ENCODE measurements at regions not wholly inside any gene's neighbourhood (a gene's known extent, or its start where the extent isn't known, plus 50 kb on each side); places are given as distances from the start of the nearest gene placed in this dataset.

DNA sequence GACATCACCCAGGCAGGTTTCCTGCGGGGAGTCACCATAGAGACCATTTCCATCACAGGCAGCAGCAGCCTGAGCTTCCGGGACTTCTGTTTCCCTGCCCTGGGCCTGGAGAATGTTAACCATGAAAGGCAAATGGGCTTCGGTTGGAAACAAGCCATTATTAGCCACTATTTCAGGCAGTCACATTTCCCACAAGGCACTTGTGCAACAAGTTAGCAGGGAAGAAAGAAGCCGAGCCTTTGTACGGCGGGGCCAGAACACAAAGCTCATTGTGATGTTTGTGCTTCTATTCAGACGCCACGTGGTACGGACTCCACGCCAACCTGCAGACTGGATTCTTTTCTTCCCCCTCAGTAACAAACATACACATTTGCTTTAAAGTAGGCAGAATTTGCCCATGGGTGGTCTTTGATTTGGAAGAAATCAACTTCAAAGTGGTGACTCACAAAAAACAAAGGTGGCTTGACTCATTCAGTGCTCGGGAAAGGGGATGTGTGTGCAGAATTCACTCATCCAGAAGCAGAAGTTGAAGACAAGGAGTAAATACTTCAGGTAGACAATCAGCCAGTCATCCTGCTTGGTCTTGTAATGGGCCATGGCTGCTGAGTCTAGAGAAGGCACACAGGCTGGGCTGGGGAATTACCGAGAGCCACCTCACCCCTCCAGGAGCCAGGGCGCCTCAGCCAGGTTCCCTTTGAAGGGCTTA is 154.2 kb upstream of the PRMT8 start:
- DNase-seq (ENCODE audit: low read depth): peak; percentile 40

DNA sequence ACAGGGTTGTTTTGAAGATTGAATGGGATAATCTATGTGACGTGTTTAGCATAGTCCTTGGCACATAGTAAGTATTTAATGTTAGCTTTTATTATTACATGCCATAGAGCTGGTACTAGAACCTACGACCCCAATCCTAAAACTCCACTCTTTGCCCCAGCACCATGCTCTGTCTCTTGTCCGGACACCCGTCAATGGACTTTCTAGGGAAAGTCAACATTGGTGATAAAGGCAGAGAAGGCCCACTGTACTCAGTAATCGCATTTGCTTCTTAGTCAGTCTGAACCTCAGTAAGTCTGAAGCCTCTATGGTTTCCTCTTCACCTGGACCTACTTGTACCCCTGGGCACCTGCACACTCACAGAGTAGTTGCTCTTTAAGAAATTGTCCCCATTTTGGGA is 153.1 kb upstream of the PRMT8 start:
- DNase-seq (ENCODE audit: low read depth): no peak

- DNase-seq (ENCODE audit: low read depth): no peak
Measured at GRCh38 chr12:3339221-3339620, 151.8 kb upstream of the PRMT8 start.

GRCh38 chr12:3341594-3341993 is 149.4 kb upstream of the PRMT8 start:
- no peak for DNase-seq (ENCODE audit: low read depth)

- peak; percentile 61 for DNase-seq (ENCODE audit: low read depth)
Measured at GRCh38 chr12:3342051-3342450, 149.0 kb upstream of the PRMT8 start.

DNA sequence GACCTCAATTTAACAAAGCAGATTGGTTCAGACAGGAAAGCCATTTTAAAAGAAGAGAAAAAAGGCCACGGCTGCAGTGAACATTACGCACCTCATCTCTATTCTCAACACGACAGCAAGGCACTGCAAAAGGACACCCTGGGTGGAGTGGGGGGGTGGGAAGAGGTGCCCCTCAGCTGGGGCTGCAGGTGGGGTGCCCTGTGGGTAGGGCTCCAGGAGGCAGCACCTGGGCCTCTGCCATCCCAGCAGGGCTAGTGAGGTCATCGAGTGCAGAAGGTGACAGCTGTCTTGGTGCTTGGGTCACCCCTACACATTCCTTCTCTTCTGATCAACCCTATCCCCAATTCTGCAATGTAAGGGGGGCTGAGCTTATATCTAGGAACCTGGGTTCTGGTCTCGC is 142.9 kb upstream of the PRMT8 start:
- no peak for DNase-seq (ENCODE audit: low read depth)

GRCh38 chr12:3350432-3350831 is 140.6 kb upstream of the PRMT8 start:
- DNase-seq (ENCODE audit: low read depth): no peak

DNA sequence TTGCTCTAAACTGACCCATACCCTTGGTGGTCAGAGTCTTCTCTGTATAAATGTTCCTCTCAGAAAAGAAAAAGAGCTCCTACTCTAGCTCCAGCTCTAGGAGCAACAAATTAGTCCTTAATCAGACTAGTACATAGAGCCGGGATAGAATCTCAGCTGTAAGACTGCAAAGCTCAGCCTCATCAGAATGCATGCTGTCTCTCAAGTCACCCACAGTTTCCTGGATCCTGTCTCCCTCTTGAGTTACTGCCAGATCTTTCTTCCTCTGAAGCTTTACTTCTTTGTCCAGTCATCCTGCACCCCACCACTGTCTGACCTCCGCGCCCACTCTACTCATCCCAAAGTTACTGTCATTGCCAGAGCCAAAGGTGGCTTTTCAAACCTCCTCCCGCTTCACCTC is 139.3 kb upstream of the PRMT8 start:
- no peak for DNase-seq (ENCODE audit: low read depth)

GRCh38 chr12:3352230-3352629 is 138.8 kb upstream of the PRMT8 start:
- no peak for DNase-seq (ENCODE audit: low read depth)

DNA sequence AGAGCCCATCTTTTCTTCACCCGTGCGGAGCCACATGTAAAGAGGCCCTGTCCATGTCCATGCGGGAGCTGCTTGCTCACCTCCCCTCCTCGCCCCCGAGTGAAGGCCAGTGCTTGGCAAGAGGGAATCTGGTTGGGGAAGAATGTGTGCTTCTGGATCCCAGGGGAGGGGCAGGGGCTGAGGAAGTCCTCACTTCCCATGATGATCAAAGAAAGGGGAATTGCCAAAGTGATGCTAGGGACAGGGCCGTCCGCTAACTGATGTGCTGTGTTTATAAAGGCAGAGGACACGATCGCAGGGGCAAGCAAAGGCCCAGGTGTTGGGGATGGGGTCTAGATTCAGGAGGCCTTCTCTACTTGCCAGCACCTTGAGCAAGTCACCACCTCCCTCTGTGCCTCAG is 137.4 kb upstream of the PRMT8 start:
- no peak for DNase-seq (ENCODE audit: low read depth)

- DNase-seq (ENCODE audit: low read depth): no peak
Measured at GRCh38 chr12:3354586-3354985, 136.4 kb upstream of the PRMT8 start.

- DNase-seq (ENCODE audit: low read depth): no peak
Measured at GRCh38 chr12:3355378-3355900, 135.6 kb upstream of the PRMT8 start.

GRCh38 chr12:3357950-3358525 is 133.0 kb upstream of the PRMT8 start:
- no peak for DNase-seq (ENCODE audit: low read depth)

DNA sequence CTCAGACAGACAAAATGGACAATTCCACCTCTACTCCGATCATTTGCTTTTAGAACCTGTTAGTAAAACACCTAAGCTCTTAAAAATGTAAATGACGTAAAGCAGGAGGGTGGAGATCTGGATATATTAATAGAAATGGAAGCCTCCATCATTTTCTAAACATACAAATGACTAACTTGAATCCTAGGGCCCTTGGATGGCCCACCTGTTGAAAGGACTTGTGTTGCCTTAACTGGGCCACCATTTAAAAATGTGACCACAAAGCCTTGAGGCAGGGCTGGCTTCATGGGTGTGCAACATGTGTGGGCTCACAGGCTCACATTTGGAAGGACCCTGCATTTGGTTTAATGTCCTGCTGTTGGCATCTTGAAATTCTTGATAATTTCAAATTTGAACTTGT is 131.5 kb upstream of the PRMT8 start:
- no peak for DNase-seq (ENCODE audit: low read depth)

- DNase-seq (ENCODE audit: low read depth): no peak
Measured at GRCh38 chr12:3361146-3361545, 129.9 kb upstream of the PRMT8 start.

DNA sequence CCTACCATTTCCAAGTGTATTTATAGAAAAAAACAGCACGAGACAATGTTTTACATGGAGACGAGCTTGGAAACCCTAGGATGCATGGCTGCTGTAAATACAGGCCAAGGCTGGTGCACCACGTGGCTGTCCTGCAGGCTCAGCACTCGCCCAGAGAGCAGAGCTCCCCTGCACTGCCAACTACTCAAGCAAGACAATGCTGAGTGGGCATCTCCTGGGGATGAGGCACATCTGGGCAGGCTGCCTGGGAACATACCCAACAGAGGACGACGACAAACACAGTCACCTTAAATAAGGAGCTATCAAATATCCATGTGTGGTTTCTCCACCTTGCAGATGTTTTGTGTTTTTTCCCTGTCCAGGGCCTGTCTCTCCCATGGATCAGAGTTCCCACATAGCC is 128.3 kb upstream of the PRMT8 start:
- DNase-seq (ENCODE audit: low read depth): peak; percentile 25

- DNase-seq (ENCODE audit: low read depth): no peak
Measured at GRCh38 chr12:3363608-3364007, 127.4 kb upstream of the PRMT8 start.

- DNase-seq (ENCODE audit: low read depth): no peak
Measured at GRCh38 chr12:3364226-3364625, 126.8 kb upstream of the PRMT8 start.

DNA sequence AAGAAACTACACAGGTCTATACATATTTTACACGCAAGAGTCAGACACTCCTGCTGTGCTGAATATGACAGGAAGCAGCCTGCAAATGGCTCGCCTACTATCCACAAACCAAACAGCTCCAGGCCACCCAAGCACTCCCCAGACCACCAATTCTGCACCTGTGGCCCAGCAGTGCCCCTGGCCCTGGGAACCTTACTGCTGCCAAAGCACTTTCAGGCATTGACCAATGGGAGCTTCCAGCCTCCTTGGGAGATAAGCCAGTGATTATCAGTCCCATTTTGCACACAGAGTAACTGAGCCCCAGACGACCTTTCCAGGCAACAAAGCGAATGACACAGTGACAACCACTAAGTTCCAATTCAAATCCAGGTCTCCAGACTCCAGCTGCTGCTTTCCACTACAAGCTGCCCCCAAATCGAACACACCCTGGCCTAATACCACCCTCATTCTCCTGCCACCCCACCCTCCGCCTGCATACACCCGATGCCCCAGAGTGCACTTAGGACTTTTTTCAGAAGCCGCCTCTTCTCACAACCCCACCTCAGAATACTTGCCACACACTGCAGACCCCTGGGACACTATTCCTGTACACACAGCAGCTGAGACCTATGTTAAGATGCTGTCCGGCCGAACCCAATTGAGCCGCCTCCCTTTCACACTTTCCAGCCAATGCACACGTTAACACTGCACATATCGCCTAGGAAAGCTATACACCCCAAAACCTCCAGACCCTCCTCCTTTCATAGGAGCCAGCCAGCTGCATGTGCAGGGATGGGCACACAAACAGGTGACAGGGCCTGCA is 126.1 kb upstream of the PRMT8 start:
- DNase-seq (ENCODE audit: low read depth): no peak

DNA sequence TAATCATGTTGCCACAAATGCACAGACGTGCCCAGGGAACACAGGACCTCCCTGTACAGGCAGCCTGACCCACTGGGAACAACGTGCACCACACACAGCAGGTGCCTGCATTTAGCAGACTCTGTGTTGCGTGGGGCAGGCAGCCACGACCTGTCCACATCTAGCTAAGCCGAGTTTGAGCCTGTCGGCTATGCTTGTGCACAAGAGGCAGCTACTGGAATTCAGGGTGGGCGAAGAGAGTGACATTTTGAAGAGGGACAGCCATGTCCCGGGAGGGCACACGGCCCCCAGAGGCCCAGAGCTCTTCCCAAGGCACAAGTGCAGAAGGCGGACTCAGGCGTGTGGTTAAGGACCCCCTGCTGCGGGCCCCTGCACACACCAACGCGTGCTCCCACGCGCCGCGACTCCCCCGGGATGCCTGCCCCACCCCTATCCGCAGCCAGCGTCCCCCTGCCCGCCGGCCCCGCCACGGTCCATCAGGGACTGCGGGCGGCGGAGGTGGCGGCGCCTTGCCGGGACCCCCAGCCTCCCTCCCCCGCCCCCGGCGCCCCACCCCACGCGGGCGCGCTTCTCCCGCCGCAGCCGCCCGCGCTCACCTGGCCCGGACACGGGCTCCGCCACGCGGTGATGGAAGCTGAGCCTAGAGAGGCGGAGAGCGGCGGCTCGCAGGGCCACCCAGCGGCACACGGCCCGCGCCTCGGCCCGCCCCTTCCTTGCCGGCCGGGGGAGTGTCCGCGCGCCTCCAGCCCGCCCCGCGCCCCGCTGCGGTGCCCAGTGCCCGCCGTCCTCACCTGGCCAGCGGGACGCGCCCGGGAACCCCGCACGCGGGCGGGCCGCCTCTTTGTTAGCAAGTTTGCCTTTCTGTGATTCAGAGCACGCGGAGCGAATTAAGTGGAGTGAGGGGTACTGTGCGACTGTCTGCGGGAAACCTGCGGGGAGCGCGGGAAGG is 125.3 kb upstream of the PRMT8 start:
- DNase-seq (ENCODE audit: low read depth): peak; percentile 69

DNA sequence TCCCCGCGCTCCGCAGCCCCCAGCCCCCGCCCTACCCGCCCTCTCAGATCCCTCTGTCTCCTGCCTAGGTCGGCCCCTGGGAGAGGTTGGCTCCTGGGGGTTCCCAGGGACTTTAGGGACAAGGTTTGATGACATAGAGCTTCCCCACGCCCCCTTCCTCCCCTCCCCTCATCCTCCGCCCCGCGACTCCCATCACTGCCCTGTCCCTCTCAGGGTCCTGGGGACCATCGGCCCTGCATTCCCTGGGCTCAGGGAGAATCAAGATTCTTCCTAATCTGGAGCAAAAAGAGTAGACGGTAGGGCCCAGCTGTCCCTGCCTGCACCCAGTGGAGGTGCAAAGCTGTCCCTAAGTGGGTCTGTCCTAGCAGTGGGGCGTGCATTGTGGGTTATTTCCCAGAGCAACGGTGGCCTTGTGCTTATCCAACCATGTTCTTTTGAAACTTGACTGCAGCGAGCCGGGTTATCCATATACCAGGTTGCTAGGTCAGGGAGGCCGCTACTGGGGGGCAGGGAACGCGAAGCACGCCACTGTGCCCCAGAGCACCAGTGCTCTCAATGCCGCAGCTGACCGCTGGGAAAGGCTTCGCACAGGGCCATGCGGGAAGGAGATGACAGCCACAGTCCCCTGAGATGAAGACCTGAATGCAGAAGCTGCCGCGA is 124.4 kb upstream of the PRMT8 start:
- no peak for DNase-seq (ENCODE audit: low read depth)
